Chondrocyte (in vitro differentiated cells): ENCODE measurements at regions not wholly inside any gene's neighbourhood (a gene's known extent, or its start where the extent isn't known, plus 50 kb on each side); places are given as distances from the start of the nearest gene placed in this dataset.
"Not testable (repeated sequence)": the region's sequence is repeated elsewhere in the genome, so short reads cannot be mapped to it uniquely, and the experiment has no call there.

ENCODE experiments used
- DNase-seq: peaks from one replicate; pipeline ENCODE4 v3.0.0; 2021; ENCODE audit warnings: mixed read lengths, low spot score
- H3K27ac Mint-ChIP-seq: one replicate; pipeline ENCODE4 v1.8.0; 2021; ENCODE audit warnings: mild to moderate bottlenecking, moderate library complexity, mixed read lengths; ENCODE audit not compliant: unreplicated experiment
- H3K27me3 Mint-ChIP-seq: 2 replicates; pipeline ENCODE4 v1.8.0; 2021; ENCODE audit warnings: low read depth, mixed read lengths
- H3K36me3 Mint-ChIP-seq: 2 replicates; pipeline ENCODE4 v1.8.0; 2021; ENCODE audit warnings: low read depth, mixed read lengths
- H3K4me1 Mint-ChIP-seq: 2 replicates; pipeline ENCODE4 v1.8.0; 2021; ENCODE audit warnings: low read depth, mild to moderate bottlenecking, mixed read lengths
- H3K4me3 Mint-ChIP-seq: one replicate; pipeline ENCODE4 v1.8.0; 2021; ENCODE audit warnings: mild to moderate bottlenecking, moderate library complexity, mixed read lengths; ENCODE audit not compliant: unreplicated experiment
- H3K9me3 Mint-ChIP-seq: 2 replicates; pipeline ENCODE4 v1.8.0; 2021; ENCODE audit warnings: low read depth, mixed read lengths
- CTCF ChIP-seq: fragments of 200-600 bp; sonication (generic); IDR thresholded peaks from 2 replicates; pipeline ENCODE4 v1.5.0; 2021; ENCODE audit warnings: antibody characterized with exemption, mild to moderate bottlenecking, moderate library complexity

GRCh38 chr12:61563665-61564450 is 696.3 kb upstream of the USP15 start:
- Mint-ChIP-seq H3K27ac (no peak overlapping the region), H3K4me3 (no peak overlapping the region), H3K9me3 (no peaks in the 10 kb centered on the region), H3K27me3 (peaks cover 7% of the 10 kb centered on the region), H3K36me3 (no peaks in the 10 kb centered on the region), H3K4me1 (no peaks in the 10 kb centered on the region)
- no peak for DNase-seq
- no peak for TF ChIP-seq CTCF

GRCh38 chr12:61564466-61564865 is 695.7 kb upstream of the USP15 start:
- DNase-seq = no peak
- no peaks in the 10 kb centered on the region for H3K4me1 Mint-ChIP-seq
- no peaks in the 10 kb centered on the region for H3K9me3 Mint-ChIP-seq
- H3K4me3 Mint-ChIP-seq = no peak overlapping the region
- no peak overlapping the region for H3K27ac Mint-ChIP-seq
- H3K36me3 Mint-ChIP-seq = no peaks in the 10 kb centered on the region
- no peak for TF ChIP-seq CTCF
- H3K27me3 Mint-ChIP-seq = peaks cover 7% of the 10 kb centered on the region

GRCh38 chr12:61566183-61566582 is 694.0 kb upstream of the USP15 start:
- Mint-ChIP-seq H3K4me1 (no peaks in the 10 kb centered on the region), H3K27ac (no peak overlapping the region), H3K27me3 (peaks cover 7% of the 10 kb centered on the region), H3K36me3 (no peaks in the 10 kb centered on the region), H3K9me3 (no peaks in the 10 kb centered on the region), H3K4me3 (no peak overlapping the region)
- no peak for DNase-seq
- no peak for TF ChIP-seq CTCF

- H3K4me1 Mint-ChIP-seq = no peaks in the 10 kb centered on the region
Observed at GRCh38 chr12:61574339-61574738, 685.9 kb upstream of the USP15 start.

GRCh38 chr12:61584943-61585342 is 675.3 kb upstream of the USP15 start:
- no peak for TF ChIP-seq CTCF
- peaks cover 29% of the 10 kb centered on the region for H3K9me3 Mint-ChIP-seq
- H3K4me3 Mint-ChIP-seq = no peak overlapping the region
- DNase-seq = no peak
- no peaks in the 10 kb centered on the region for H3K4me1 Mint-ChIP-seq
- no peaks in the 10 kb centered on the region for H3K36me3 Mint-ChIP-seq
- no peak overlapping the region for H3K27ac Mint-ChIP-seq
- no peaks in the 10 kb centered on the region for H3K27me3 Mint-ChIP-seq

More at GRCh38 chr12:61574339-61574738, 685.9 kb upstream of the USP15 start:
- Mint-ChIP-seq H3K9me3 (no peaks in the 10 kb centered on the region), H3K27me3 (no peaks in the 10 kb centered on the region), H3K27ac (no peak overlapping the region), H3K4me3 (no peak overlapping the region), H3K36me3 (no peaks in the 10 kb centered on the region)
- no peak for DNase-seq
- no peak for TF ChIP-seq CTCF

- H3K4me1 Mint-ChIP-seq, H3K27ac Mint-ChIP-seq, H3K27me3 Mint-ChIP-seq, H3K36me3 Mint-ChIP-seq, DNase-seq, H3K4me3 Mint-ChIP-seq: not testable (repeated sequence)
- peaks cover 55% of the 10 kb centered on the region for H3K9me3 Mint-ChIP-seq
Observed at GRCh38 chr12:61590864-61591263, 669.3 kb upstream of the USP15 start.
